Bronchial epithelial cell (primary cell): ENCODE measurements at regions not wholly inside any gene's neighbourhood (a gene's known extent, or its start where the extent isn't known, plus 50 kb on each side); places are given as distances from the start of the nearest gene placed in this dataset.
"Not testable (repeated sequence)": the region's sequence is repeated elsewhere in the genome, so short reads cannot be mapped to it uniquely, and the experiment has no call there.

Source experiments
- DNase-seq: peaks from one replicate; pipeline ENCODE4 v3.0.0-alpha.2; 2010; ENCODE audit warnings: low read depth
- FAIRE-seq: peaks from 2 replicates; lab custom pipeline; 2011; peaks lifted over from hg19 to GRCh38; lab: Jason Lieb, UNC
- H3K27me3 ChIP-seq: 2 replicates; pipeline ENCODE4 v1.5.1; 2011; ENCODE audit warnings: low read length; ENCODE audit not compliant: control insufficient read depth, insufficient read depth
- H3K36me3 ChIP-seq: 2 replicates; pipeline ENCODE4 v1.5.1; 2011; ENCODE audit warnings: low read length; ENCODE audit not compliant: control insufficient read depth, insufficient read depth
- H3K4me3 ChIP-seq: 2 replicates; pipeline ENCODE4 v1.5.1; 2011; ENCODE audit warnings: mild to moderate bottlenecking, low read depth, low read length, control low read depth
- CTCF ChIP-seq: IDR thresholded peaks from 2 replicates; pipeline ENCODE4 v1.5.1; 2011; ENCODE audit warnings: mild to moderate bottlenecking, moderate library complexity, low read length, control low read depth, inconsistent platforms; ENCODE audit not compliant: insufficient read depth, severe bottlenecking

- no peak overlapping the region for H3K4me3 ChIP-seq
- H3K36me3 ChIP-seq = no peaks in the 10 kb centered on the region
- no peak for TF ChIP-seq CTCF
- DNase-seq (no peak), FAIRE-seq (no peak)
- no peaks in the 10 kb centered on the region for H3K27me3 ChIP-seq
Measured at GRCh38 chr4:52203351-52203750, 152.2 kb downstream of the SPATA18 start.

- FAIRE-seq (no peak), DNase-seq (no peak)
- no peaks in the 10 kb centered on the region for H3K27me3 ChIP-seq
- no peak for TF ChIP-seq CTCF
- H3K36me3 ChIP-seq = no peaks in the 10 kb centered on the region
- no peak overlapping the region for H3K4me3 ChIP-seq
Measured at GRCh38 chr4:52204921-52205320, 153.8 kb downstream of the SPATA18 start.

- not testable (repeated sequence) for H3K36me3 ChIP-seq, H3K27me3 ChIP-seq, FAIRE-seq, H3K4me3 ChIP-seq, DNase-seq
Measured at GRCh38 chr4:52207146-52207545, 156.0 kb downstream of the SPATA18 start.

GRCh38 chr4:52212702-52213101 lies 161.6 kb downstream of the SPATA18 start:
- no peaks in the 10 kb centered on the region for H3K36me3 ChIP-seq
- TF ChIP-seq CTCF = no peak
- H3K4me3 ChIP-seq = no peak overlapping the region
- H3K27me3 ChIP-seq = no peaks in the 10 kb centered on the region
- DNase-seq = no peak
- FAIRE-seq = no peak

- Histone ChIP-seq H3K36me3 (no peaks in the 10 kb centered on the region), H3K27me3 (no peaks in the 10 kb centered on the region), H3K4me3 (no peak overlapping the region)
- DNase-seq (no peak), FAIRE-seq (no peak)
- TF ChIP-seq CTCF = no peak
Measured at GRCh38 chr4:52231526-52231925, 180.4 kb downstream of the SPATA18 start.

GRCh38 chr4:52234561-52235440 lies 183.7 kb downstream of the SPATA18 start:
- DNase-seq = peak; percentile 57
- no peak for FAIRE-seq
- no peak overlapping the region for H3K4me3 ChIP-seq
- H3K36me3 ChIP-seq = no peaks in the 10 kb centered on the region
- peak; percentile 53 for TF ChIP-seq CTCF
- no peaks in the 10 kb centered on the region for H3K27me3 ChIP-seq
